LNCAP (cell line): ENCODE measurements at regions not wholly inside any gene's neighbourhood (a gene's known extent, or its start where the extent isn't known, plus 50 kb on each side); places are given as distances from the start of the nearest gene placed in this dataset.

Experiments used
- CTCF ChIP-seq: fragments of 450-650 bp; IDR thresholded peaks from 2 replicates; pipeline ENCODE4 v1.5.1; 2017; ENCODE audit warnings: mild to moderate bottlenecking

- no peak for TF ChIP-seq CTCF
Measured at GRCh38 chr2:56918790-56919189, 735.0 kb downstream of the CCDC85A start.

- TF ChIP-seq CTCF, result no peak
Measured at GRCh38 chr2:56933976-56934375, 750.2 kb downstream of the CCDC85A start.

- no peak for TF ChIP-seq CTCF
Measured at GRCh38 chr2:56934866-56935265, 751.1 kb downstream of the CCDC85A start.

- no peak for TF ChIP-seq CTCF
Measured at GRCh38 chr2:56940054-56940453, 756.3 kb downstream of the CCDC85A start.

- TF ChIP-seq CTCF, result no peak
Measured at GRCh38 chr2:56952871-56953270, 769.1 kb downstream of the CCDC85A start.

GRCh38 chr2:56960581-56960980, 776.8 kb downstream of the CCDC85A start:
- TF ChIP-seq CTCF, result no peak

- no peak for TF ChIP-seq CTCF
Measured at GRCh38 chr2:56962673-56963072, 778.9 kb downstream of the CCDC85A start.

GRCh38 chr2:56969513-56969912, 785.7 kb downstream of the CCDC85A start:
- TF ChIP-seq CTCF, result no peak
